Right lobe of liver (tissue), 4 donors: ENCODE measurements at regions not wholly inside any gene's neighbourhood (a gene's known extent, or its start where the extent isn't known, plus 50 kb on each side); places are given as distances from the start of the nearest gene placed in this dataset.

Source experiments
- POLR2A ChIP-seq: fragments of 450-650 bp; IDR thresholded peaks from one replicate; pipeline ENCODE4 v1.6.1; 2017; ENCODE audit warnings: antibody characterized with exemption, mild to moderate bottlenecking
- TF ChIP-seq, protein P1 (sequence below), 4 donors: fragments of 200-600 bp in 3 of 4; fragments of 450-650 bp in 1 of 4; IDR thresholded peaks; one replicate each; pipeline versions ENCODE4 v1.5.1 to v1.8.0; 2016 to 2022; ENCODE audit warnings: antibody characterized with exemption in 4 of 4, mild to moderate bottlenecking in 2 of 4
- donor health status: DM: no; HTN: no; CAD: no.
- donor health status: DM: no; HTN: no; CAD: no.
- donor health status: DM: no; HTN: yes; CAD: no.

DNA sequence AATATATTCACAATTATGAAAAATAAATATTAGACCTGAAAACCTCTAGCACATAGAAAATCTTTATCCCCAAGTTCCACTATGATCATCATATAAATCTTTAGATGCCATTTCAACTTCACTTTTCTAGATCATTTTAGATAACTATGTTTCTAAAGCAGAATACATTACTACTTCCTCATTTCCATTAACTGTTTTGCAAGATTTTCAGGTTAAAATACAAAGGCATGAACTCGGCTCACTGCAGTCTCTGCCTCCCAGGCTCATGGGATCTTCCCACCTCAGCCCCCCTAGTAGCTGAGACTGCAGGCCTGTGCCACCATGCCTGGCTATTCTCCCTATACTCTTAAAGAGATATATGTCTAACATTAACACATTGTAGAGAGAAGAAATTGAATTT is 1365.9 kb upstream of the AGA start:
- TF ChIP-seq, protein P1, sequence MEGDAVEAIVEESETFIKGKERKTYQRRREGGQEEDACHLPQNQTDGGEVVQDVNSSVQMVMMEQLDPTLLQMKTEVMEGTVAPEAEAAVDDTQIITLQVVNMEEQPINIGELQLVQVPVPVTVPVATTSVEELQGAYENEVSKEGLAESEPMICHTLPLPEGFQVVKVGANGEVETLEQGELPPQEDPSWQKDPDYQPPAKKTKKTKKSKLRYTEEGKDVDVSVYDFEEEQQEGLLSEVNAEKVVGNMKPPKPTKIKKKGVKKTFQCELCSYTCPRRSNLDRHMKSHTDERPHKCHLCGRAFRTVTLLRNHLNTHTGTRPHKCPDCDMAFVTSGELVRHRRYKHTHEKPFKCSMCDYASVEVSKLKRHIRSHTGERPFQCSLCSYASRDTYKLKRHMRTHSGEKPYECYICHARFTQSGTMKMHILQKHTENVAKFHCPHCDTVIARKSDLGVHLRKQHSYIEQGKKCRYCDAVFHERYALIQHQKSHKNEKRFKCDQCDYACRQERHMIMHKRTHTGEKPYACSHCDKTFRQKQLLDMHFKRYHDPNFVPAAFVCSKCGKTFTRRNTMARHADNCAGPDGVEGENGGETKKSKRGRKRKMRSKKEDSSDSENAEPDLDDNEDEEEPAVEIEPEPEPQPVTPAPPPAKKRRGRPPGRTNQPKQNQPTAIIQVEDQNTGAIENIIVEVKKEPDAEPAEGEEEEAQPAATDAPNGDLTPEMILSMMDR (IDR thresholded peaks at IDR 0.05): no peak
- TF ChIP-seq POLR2A: no peak
